GM19351 (cell line): ENCODE measurements at regions not wholly inside any gene's neighbourhood (a gene's known extent, or its start where the extent isn't known, plus 50 kb on each side); places are given as distances from the start of the nearest gene placed in this dataset.

ENCODE experiments used
- ATAC-seq: cut with Tn5 transposase; IDR thresholded peaks from one replicate; pipeline ENCODE4 v1.9.1; 2021; ENCODE audit warnings: mild to moderate bottlenecking, moderate library complexity; ENCODE audit not compliant: unreplicated experiment

GRCh38 chr14:25551674-25552073, 501.7 kb upstream of the STXBP6 start:
- no peak for ATAC-seq

- ATAC-seq, result no peak
Measured at GRCh38 chr14:25546826-25547225, 496.9 kb upstream of the STXBP6 start.

- no peak for ATAC-seq
Measured at GRCh38 chr14:25537846-25538455, 488.0 kb upstream of the STXBP6 start.

- no peak for ATAC-seq
Measured at GRCh38 chr14:25526290-25526689, 476.3 kb upstream of the STXBP6 start.

- ATAC-seq, result no peak
Measured at GRCh38 chr14:25522926-25523325, 473.0 kb upstream of the STXBP6 start.

GRCh38 chr14:25522116-25522515, 472.2 kb upstream of the STXBP6 start:
- ATAC-seq, result no peak

- no peak for ATAC-seq
Measured at GRCh38 chr14:25521616-25522015, 471.7 kb upstream of the STXBP6 start.

GRCh38 chr14:25520821-25521220, 470.9 kb upstream of the STXBP6 start:
- ATAC-seq, result no peak

- ATAC-seq, result no peak
Measured at GRCh38 chr14:25518364-25518763, 468.4 kb upstream of the STXBP6 start.

GRCh38 chr14:25516838-25517237, 466.9 kb upstream of the STXBP6 start:
- no peak for ATAC-seq

GRCh38 chr14:25508845-25509244, 458.9 kb upstream of the STXBP6 start:
- no peak for ATAC-seq

GRCh38 chr14:25501749-25502148, 451.8 kb upstream of the STXBP6 start:
- no peak for ATAC-seq

GRCh38 chr14:25488961-25489360, 439.0 kb upstream of the STXBP6 start:
- no peak for ATAC-seq

- no peak for ATAC-seq
Measured at GRCh38 chr14:25485381-25485780, 435.4 kb upstream of the STXBP6 start.

- no peak for ATAC-seq
Measured at GRCh38 chr14:25484906-25485305, 435.0 kb upstream of the STXBP6 start.

GRCh38 chr14:25484235-25484634, 434.3 kb upstream of the STXBP6 start:
- no peak for ATAC-seq

GRCh38 chr14:25477316-25478098, 427.6 kb upstream of the STXBP6 start:
- ATAC-seq, result no peak

GRCh38 chr14:25472700-25473099, 422.8 kb upstream of the STXBP6 start:
- ATAC-seq, result no peak

- no peak for ATAC-seq
Measured at GRCh38 chr14:25464772-25465171, 414.8 kb upstream of the STXBP6 start.

- no peak for ATAC-seq
Measured at GRCh38 chr14:25464078-25464477, 414.1 kb upstream of the STXBP6 start.

- no peak for ATAC-seq
Measured at GRCh38 chr14:25463480-25463879, 413.5 kb upstream of the STXBP6 start.

- no peak for ATAC-seq
Measured at GRCh38 chr14:25461780-25462179, 411.8 kb upstream of the STXBP6 start.

- no peak for ATAC-seq
Measured at GRCh38 chr14:25444381-25444780, 394.4 kb upstream of the STXBP6 start.
